Esophagus squamous epithelium (tissue), 4 donors: ENCODE measurements at regions not wholly inside any gene's neighbourhood (a gene's known extent, or its start where the extent isn't known, plus 50 kb on each side); places are given as distances from the start of the nearest gene placed in this dataset.

Source experiments
- POLR2A ChIP-seq, 4 donors: fragments of 450-650 bp; IDR thresholded peaks; one replicate each; pipeline ENCODE4 v1.6.1; 2017; ENCODE audit warnings: antibody characterized with exemption in 4 of 4, mild to moderate bottlenecking in 4 of 4, moderate library complexity in 3 of 4
- TF ChIP-seq, protein P1 (sequence below), 6 experiments: fragments of 450-650 bp in 4 of 6; fragments of 200-600 bp in 2 of 6; sonication (generic) in 2 of 6; IDR thresholded peaks; one replicate each; pipeline ENCODE4 v1.5.1; 2016 to 2019; ENCODE audit warnings: antibody characterized with exemption in 6 of 6, mild to moderate bottlenecking in 4 of 6, moderate library complexity in 4 of 6

- TF ChIP-seq POLR2A (IDR thresholded peaks at IDR 0.05): no peak
- TF ChIP-seq, protein P1, sequence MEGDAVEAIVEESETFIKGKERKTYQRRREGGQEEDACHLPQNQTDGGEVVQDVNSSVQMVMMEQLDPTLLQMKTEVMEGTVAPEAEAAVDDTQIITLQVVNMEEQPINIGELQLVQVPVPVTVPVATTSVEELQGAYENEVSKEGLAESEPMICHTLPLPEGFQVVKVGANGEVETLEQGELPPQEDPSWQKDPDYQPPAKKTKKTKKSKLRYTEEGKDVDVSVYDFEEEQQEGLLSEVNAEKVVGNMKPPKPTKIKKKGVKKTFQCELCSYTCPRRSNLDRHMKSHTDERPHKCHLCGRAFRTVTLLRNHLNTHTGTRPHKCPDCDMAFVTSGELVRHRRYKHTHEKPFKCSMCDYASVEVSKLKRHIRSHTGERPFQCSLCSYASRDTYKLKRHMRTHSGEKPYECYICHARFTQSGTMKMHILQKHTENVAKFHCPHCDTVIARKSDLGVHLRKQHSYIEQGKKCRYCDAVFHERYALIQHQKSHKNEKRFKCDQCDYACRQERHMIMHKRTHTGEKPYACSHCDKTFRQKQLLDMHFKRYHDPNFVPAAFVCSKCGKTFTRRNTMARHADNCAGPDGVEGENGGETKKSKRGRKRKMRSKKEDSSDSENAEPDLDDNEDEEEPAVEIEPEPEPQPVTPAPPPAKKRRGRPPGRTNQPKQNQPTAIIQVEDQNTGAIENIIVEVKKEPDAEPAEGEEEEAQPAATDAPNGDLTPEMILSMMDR (IDR thresholded peaks at IDR 0.05): no peak
Measured at GRCh38 chr13:44293374-44293773, 80.2 kb upstream of the SERP2 start.
